ENCODE measurements at regions not wholly inside any gene's neighbourhood (a gene's known extent, or its start where the extent isn't known, plus 50 kb on each side); places are given as distances from the start of the nearest gene placed in this dataset.

DNA sequence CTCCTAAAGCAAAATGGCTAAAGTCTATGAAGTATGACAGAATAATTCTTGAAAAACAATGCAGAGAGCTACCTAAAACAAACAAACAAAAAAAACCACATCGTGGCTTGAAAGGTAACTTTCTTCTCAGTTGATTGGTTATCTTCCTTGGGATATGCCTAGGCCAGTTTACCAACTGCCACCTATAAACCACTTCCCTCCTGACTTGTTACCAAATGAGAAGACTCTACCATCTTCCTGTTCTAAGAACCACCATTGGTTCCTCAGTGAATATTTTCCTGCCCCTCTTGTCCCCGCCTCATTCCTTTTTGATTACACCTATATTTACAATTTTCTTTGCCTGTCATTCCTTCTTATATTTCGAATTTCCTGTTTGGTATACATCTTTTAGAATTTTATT, 336.6 kb downstream of the SIPA1L2 start:
- intact Hi-C loops (cut with micrococcal nuclease) = no loop called here
- no peak overlapping the region for H2AFZ ChIP-seq (replicated peaks; ENCODE audit: low read length, poor library complexity)
- no peak overlapping the region for H3K56ac ChIP-seq (ENCODE audit: extremely low read depth, insufficient read depth, low read length)
- H2BK120ac ChIP-seq (ENCODE audit: low read depth, low read length) = no peak overlapping the region
- ATAC-seq (ENCODE audit: low read depth) (no peak), DNase-seq (no peak)
- TF ChIP-seq, protein P1, sequence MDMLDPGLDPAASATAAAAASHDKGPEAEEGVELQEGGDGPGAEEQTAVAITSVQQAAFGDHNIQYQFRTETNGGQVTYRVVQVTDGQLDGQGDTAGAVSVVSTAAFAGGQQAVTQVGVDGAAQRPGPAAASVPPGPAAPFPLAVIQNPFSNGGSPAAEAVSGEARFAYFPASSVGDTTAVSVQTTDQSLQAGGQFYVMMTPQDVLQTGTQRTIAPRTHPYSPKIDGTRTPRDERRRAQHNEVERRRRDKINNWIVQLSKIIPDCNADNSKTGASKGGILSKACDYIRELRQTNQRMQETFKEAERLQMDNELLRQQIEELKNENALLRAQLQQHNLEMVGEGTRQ (IDR thresholded peaks at IDR 0.05; ENCODE audit: low read depth, low read length) = no peak
- no peak for TF ChIP-seq CEBPB (IDR thresholded peaks at IDR 0.05; ENCODE audit: low read depth, low read length)
- no peak for TF ChIP-seq SMC3 (IDR thresholded peaks at IDR 0.05; ENCODE audit: low read depth, low read length)
- no peak for TF ChIP-seq NFE2L2 (IDR thresholded peaks at IDR 0.05; ENCODE audit: low read depth, low read length)
- TF ChIP-seq MAFK (IDR thresholded peaks at IDR 0.05; ENCODE audit: low read depth, low read length) = no peak
- TF ChIP-seq CHD1 (IDR thresholded peaks at IDR 0.05; ENCODE audit: low read depth, low read length) = no peak
- TF ChIP-seq, protein P2, sequence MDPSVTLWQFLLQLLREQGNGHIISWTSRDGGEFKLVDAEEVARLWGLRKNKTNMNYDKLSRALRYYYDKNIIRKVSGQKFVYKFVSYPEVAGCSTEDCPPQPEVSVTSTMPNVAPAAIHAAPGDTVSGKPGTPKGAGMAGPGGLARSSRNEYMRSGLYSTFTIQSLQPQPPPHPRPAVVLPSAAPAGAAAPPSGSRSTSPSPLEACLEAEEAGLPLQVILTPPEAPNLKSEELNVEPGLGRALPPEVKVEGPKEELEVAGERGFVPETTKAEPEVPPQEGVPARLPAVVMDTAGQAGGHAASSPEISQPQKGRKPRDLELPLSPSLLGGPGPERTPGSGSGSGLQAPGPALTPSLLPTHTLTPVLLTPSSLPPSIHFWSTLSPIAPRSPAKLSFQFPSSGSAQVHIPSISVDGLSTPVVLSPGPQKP (IDR thresholded peaks at IDR 0.05; ENCODE audit: borderline replicate concordance, low read depth, low read length) = no peak
- no peak for TF ChIP-seq MXI1 (IDR thresholded peaks at IDR 0.05; ENCODE audit: borderline replicate concordance, low read depth, low read length)
- no peak for TF ChIP-seq BHLHE40 (IDR thresholded peaks at IDR 0.05; ENCODE audit: low read depth, low read length)
- TF ChIP-seq, protein P3, sequence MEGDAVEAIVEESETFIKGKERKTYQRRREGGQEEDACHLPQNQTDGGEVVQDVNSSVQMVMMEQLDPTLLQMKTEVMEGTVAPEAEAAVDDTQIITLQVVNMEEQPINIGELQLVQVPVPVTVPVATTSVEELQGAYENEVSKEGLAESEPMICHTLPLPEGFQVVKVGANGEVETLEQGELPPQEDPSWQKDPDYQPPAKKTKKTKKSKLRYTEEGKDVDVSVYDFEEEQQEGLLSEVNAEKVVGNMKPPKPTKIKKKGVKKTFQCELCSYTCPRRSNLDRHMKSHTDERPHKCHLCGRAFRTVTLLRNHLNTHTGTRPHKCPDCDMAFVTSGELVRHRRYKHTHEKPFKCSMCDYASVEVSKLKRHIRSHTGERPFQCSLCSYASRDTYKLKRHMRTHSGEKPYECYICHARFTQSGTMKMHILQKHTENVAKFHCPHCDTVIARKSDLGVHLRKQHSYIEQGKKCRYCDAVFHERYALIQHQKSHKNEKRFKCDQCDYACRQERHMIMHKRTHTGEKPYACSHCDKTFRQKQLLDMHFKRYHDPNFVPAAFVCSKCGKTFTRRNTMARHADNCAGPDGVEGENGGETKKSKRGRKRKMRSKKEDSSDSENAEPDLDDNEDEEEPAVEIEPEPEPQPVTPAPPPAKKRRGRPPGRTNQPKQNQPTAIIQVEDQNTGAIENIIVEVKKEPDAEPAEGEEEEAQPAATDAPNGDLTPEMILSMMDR (conservative IDR thresholded peaks at IDR 0.05; ENCODE audit: low read depth, low read length) = no peak
- H3K9me1 ChIP-seq (ENCODE audit: insufficient read depth, low read length) = no peaks in the 10 kb centered on the region
- H3K9ac ChIP-seq (ENCODE audit: low read depth, low read length) = no peak overlapping the region
- no peak overlapping the region for H4K5ac ChIP-seq (ENCODE audit: low read depth, low read length)
- H3K36me3 ChIP-seq (ENCODE audit: control insufficient read depth, insufficient read depth, low read length) = no peaks in the 10 kb centered on the region
- in situ Hi-C loops (cut with MboI; ENCODE audit: low sequenced_read_pairs) = no loop called here
- dilution Hi-C loops (cut with HindIII; ENCODE audit: low sequenced_read_pairs, unreplicated experiment) = no loop called here
- H3K4me3 ChIP-seq (ENCODE audit: insufficient read depth, low read depth, low read length) = no peak overlapping the region
- no peak overlapping the region for H2AK9ac ChIP-seq (replicated peaks; ENCODE audit: low read depth, low read length, poor library complexity)
- H3K9me3 ChIP-seq (ENCODE audit: control insufficient read depth, insufficient read depth, low read length) = no peaks in the 10 kb centered on the region
- H4K8ac ChIP-seq (ENCODE audit: low read depth in 2 of 2, low read length in 2 of 2) = no peak overlapping the region
- 83% methylated on average over 1 of the region's 3 CpGs; no CpG with 5 or more reads in 1 of the 2 experiments for WGBS, 2 experiments (ENCODE audit: extremely low coverage in 2 of 2, insufficient read length in 1 of 2)
- BruUV-seq (replicated peaks) = no TSS peak
- POLR2A ChIA-PET (ENCODE audit: unreplicated experiment) = no interaction called here
- CTCF ChIA-PET = interaction anchor here (0.7 kb wide), 2 partner anchors 167 to 243 kb away, joined by 4 to 5 read pairs; no protein-coding TSS in a partner anchor
- no peak overlapping the region for H4K91ac ChIP-seq (ENCODE audit: insufficient read depth, low read depth, low read length)
- H3K18ac ChIP-seq (ENCODE audit: low read depth, low read length) = no peak overlapping the region
- H3K27me3 ChIP-seq (ENCODE audit: control insufficient read depth, insufficient read depth, low read length) = no peaks in the 10 kb centered on the region; the same call in 1 of the 2 replicates
- H3K4me2 ChIP-seq (ENCODE audit: low read depth, low read length) = no peak overlapping the region
- no peak overlapping the region for H2BK20ac ChIP-seq (ENCODE audit: low read depth, low read length)
- no peak overlapping the region for H2BK15ac ChIP-seq (ENCODE audit: low read depth, low read length)
- H3K23ac ChIP-seq (ENCODE audit: low read depth, low read length) = no peak overlapping the region
- no peaks in the 10 kb centered on the region for H3K79me1 ChIP-seq (ENCODE audit: low read depth in 1 of 2, low read length in 2 of 2)
- H3K27ac ChIP-seq (ENCODE audit: insufficient read depth, low read length) = no peak overlapping the region
- H3K4me1 ChIP-seq (ENCODE audit: control insufficient read depth, insufficient read depth, low read length) = peaks cover under 1% of the 10 kb centered on the region; the same call in 1 of the 2 replicates
- H3K14ac ChIP-seq (replicated peaks; ENCODE audit: low read depth, low read length) = no peak overlapping the region
- no peak overlapping the region for H2AK5ac ChIP-seq (ENCODE audit: low read depth, low read length)
- H4K20me1 ChIP-seq (ENCODE audit: insufficient read depth, low read length) = no peaks in the 10 kb centered on the region
- H2BK5ac ChIP-seq (ENCODE audit: low read depth, low read length, poor library complexity, severe bottlenecking) = no peak overlapping the region
- no peak overlapping the region for H3K4ac ChIP-seq (ENCODE audit: low read depth, low read length)

All from IMR-90 (cell line).